ENCODE measurements at regions not wholly inside any gene's neighbourhood (a gene's known extent, or its start where the extent isn't known, plus 50 kb on each side); places are given as distances from the start of the nearest gene placed in this dataset.

DNA sequence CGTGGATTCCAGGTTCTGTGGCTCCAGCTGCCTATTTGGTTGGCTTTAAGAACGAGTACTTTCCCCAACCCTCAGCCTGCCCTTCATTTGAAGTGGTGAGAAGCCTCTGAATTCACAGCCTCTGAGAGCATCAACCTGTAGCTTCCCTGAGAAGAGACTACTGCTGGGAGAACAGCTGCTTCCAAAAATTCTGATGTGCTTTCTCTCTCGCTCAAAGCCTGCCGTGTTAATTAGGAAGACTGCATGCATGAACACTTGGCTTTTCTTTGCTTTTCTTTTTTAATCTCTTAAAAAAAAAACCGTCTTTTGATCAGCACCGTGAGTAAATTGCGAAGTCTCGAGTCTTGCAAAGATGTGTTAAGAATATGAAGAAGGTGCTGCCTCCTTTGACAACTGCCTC, 153.4 kb upstream of the MAP1B start:
- TF ChIP-seq, protein P1, sequence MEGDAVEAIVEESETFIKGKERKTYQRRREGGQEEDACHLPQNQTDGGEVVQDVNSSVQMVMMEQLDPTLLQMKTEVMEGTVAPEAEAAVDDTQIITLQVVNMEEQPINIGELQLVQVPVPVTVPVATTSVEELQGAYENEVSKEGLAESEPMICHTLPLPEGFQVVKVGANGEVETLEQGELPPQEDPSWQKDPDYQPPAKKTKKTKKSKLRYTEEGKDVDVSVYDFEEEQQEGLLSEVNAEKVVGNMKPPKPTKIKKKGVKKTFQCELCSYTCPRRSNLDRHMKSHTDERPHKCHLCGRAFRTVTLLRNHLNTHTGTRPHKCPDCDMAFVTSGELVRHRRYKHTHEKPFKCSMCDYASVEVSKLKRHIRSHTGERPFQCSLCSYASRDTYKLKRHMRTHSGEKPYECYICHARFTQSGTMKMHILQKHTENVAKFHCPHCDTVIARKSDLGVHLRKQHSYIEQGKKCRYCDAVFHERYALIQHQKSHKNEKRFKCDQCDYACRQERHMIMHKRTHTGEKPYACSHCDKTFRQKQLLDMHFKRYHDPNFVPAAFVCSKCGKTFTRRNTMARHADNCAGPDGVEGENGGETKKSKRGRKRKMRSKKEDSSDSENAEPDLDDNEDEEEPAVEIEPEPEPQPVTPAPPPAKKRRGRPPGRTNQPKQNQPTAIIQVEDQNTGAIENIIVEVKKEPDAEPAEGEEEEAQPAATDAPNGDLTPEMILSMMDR (IDR thresholded peaks at IDR 0.05): no peak
- Histone ChIP-seq H3K9me3 (no peaks in the 10 kb centered on the region), H3K27ac (no peak overlapping the region), H3K4me1 (ENCODE audit: control insufficient read depth in 1 of 2, low read depth in 2 of 2) (peaks cover 0 to 7% of the 10 kb centered on the region in 2 donors), H3K4me3 (no peak overlapping the region), H3K27me3 (replicated peaks; ENCODE audit: insufficient read depth) (no peaks in the 10 kb centered on the region), H3K36me3 (no peaks in the 10 kb centered on the region)
- no peak for DNase-seq (ENCODE audit: low spot score)
- ATAC-seq (ENCODE audit: insufficient number of reproducible peaks, low FRiP score, low read depth): no peak

DNA sequence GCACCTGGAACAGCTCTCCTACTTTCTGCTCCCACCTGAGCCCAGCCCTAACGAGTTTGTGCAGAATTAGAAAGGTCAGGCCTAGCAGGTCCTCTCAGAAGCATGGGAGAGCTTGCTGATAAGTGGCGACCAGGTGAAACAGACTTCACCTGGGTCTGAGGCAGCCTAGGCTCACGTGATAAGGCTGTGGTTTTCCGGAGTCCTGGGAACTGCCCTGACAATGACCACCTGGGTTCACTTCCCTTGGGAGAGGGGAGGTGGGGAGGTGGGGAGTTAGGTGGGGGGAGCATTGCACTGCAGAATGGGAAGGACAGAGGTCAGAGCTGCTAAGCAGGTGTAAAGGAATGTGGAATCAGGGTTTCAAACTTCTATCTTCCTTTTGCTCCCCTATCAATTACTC, 152.9 kb upstream of the MAP1B start:
- ATAC-seq (ENCODE audit: insufficient number of reproducible peaks, low FRiP score, low read depth) (no peak), DNase-seq (ENCODE audit: low spot score) (no peak)
- Histone ChIP-seq H3K9me3 (no peaks in the 10 kb centered on the region), H3K27me3 (replicated peaks; ENCODE audit: insufficient read depth) (no peaks in the 10 kb centered on the region), H3K4me3 (no peak overlapping the region), H3K4me1 (ENCODE audit: control insufficient read depth in 1 of 2, low read depth in 2 of 2) (peaks cover 0 to 7% of the 10 kb centered on the region in 2 donors), H3K27ac (no peak overlapping the region), H3K36me3 (no peaks in the 10 kb centered on the region)
- TF ChIP-seq, protein P1 (IDR thresholded peaks at IDR 0.05): no peak

DNA sequence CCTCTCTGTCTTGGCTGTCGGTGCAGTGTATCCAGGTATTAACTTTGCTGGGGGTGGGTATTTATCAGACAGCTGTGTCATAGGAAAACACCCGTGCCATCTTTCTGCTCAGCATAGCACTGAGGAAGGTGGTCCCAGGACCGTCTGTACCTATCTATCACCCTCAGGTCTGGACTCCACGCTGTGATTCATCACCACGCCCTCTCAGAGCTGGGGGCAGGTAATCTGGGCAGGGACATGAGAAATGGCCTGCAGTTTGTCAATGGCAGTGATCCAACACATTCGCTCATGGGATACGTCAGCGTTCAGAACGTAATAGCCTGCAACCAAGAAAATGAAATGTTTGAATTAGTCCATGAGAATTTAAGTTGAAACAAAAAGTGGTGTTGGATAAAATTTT, 151.6 kb upstream of the MAP1B start:
- ATAC-seq (ENCODE audit: insufficient number of reproducible peaks, low FRiP score, low read depth) (no peak), DNase-seq (ENCODE audit: low spot score) (no peak)
- H3K36me3 ChIP-seq: no peaks in the 10 kb centered on the region

DNA sequence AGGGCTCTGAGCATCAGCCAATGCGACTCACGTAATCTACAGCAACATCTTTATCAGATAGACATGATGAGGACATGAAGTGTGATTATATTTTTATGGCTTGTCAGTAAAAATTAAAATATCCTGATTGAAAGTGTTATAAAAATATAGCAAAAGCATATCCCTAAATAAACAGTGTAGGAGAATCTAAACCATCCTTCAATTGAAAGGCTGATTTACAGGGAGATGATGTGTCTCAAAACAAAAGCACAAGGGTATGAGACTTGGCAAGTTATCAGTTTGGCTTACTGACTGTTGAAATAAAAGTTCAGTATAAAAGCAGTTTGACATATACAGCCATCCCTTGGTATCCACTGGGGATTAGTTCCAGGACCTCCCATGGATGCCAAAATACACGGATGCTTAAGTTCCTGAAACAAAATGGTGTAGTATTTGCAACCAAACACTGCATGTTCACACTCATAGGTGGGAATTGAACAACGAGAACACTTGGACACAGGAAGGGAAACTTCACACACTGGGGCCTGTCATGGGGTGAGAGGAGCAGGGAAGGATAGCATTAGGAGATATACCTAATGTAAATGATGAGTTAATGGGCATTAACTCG, 149.9 kb upstream of the MAP1B start:
- Histone ChIP-seq H3K4me3 (no peak overlapping the region), H3K4me1 (ENCODE audit: control insufficient read depth in 1 of 2, low read depth in 2 of 2) (peaks cover 0 to 7% of the 10 kb centered on the region in 2 donors), H3K27me3 (replicated peaks; ENCODE audit: insufficient read depth) (no peaks in the 10 kb centered on the region), H3K36me3 (no peaks in the 10 kb centered on the region), H3K9me3 (no peaks in the 10 kb centered on the region), H3K27ac (no peak overlapping the region)
- ATAC-seq (ENCODE audit: insufficient number of reproducible peaks, low FRiP score, low read depth) (no peak), DNase-seq (ENCODE audit: low spot score) (no peak)
- TF ChIP-seq, protein P1 (IDR thresholded peaks at IDR 0.05): no peak

More for the DNA sequence above, 151.6 kb upstream of the MAP1B start:
- Histone ChIP-seq H3K27me3 (replicated peaks; ENCODE audit: insufficient read depth) (no peaks in the 10 kb centered on the region), H3K4me3 (no peak overlapping the region), H3K9me3 (no peaks in the 10 kb centered on the region), H3K27ac (no peak overlapping the region), H3K4me1 (ENCODE audit: control insufficient read depth in 1 of 2, low read depth in 2 of 2) (peaks cover 0 to 7% of the 10 kb centered on the region in 2 donors)
- TF ChIP-seq, protein P1 (IDR thresholded peaks at IDR 0.05): no peak

DNA sequence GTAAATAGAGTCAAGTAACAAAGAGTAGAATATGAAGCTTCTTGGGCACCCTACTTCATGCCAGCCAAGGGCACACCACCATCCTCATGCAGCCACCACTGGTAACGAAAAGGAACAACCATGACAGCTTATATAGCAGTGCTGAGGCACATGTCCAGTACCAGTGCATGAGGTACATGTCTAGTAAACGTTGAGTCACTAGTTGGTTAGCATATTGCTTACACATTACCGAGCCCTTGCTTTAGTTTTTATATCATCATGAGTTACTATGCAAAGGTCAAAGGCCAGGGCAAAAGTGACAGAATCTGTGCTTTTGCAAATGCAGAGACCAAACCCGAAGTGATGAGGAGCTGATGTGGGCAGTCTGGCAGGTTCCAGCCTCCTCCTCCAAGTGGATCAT, 147.1 kb upstream of the MAP1B start:
- TF ChIP-seq, protein P1 (IDR thresholded peaks at IDR 0.05): no peak
- no peak for ATAC-seq (ENCODE audit: insufficient number of reproducible peaks, low FRiP score, low read depth)

More for the DNA sequence above, 147.1 kb upstream of the MAP1B start:
- no peak overlapping the region for H3K27ac ChIP-seq
- DNase-seq (ENCODE audit: low spot score): no peak
- no peak overlapping the region for H3K4me3 ChIP-seq
- no peaks in the 10 kb centered on the region for H3K36me3 ChIP-seq
- no peaks in the 10 kb centered on the region for H3K9me3 ChIP-seq
- no peaks in the 10 kb centered on the region for H3K27me3 ChIP-seq (replicated peaks; ENCODE audit: insufficient read depth)
- H3K4me1 ChIP-seq (ENCODE audit: control insufficient read depth in 1 of 2, low read depth in 2 of 2): peaks cover 0 to 7% of the 10 kb centered on the region in 2 donors
